GM21381 (cell line): ENCODE measurements at regions not wholly inside any gene's neighbourhood (a gene's known extent, or its start where the extent isn't known, plus 50 kb on each side); places are given as distances from the start of the nearest gene placed in this dataset.

Experiments
- ATAC-seq: cut with Tn5 transposase; IDR thresholded peaks from one replicate; pipeline ENCODE4 v1.9.1; 2021; ENCODE audit warnings: mild to moderate bottlenecking, moderate library complexity; ENCODE audit not compliant: unreplicated experiment

GRCh38 chr2:136408795-136409194, 290.8 kb upstream of the CXCR4 start:
- no peak for ATAC-seq

DNA sequence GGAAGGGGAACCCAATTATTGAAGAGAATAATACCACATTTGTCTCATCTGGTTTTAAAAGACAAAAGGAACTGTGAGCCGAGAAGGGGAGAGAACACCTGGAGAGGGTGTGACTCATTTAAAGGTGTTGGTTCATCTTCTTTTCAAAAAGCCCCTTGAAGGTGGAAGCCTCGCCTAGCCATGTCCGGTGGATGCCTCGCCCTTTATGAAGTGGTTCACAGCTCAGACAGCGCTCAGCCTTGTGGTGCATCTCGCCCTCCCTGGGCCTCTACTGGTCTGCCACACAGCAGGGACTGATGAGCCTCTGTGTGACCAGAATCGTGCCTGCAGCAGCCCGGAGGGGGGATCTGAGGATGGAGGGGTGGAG, 290.0 kb upstream of the CXCR4 start:
- no peak for ATAC-seq

- no peak for ATAC-seq
Measured at GRCh38 chr2:136407117-136407951, 289.4 kb upstream of the CXCR4 start.

DNA sequence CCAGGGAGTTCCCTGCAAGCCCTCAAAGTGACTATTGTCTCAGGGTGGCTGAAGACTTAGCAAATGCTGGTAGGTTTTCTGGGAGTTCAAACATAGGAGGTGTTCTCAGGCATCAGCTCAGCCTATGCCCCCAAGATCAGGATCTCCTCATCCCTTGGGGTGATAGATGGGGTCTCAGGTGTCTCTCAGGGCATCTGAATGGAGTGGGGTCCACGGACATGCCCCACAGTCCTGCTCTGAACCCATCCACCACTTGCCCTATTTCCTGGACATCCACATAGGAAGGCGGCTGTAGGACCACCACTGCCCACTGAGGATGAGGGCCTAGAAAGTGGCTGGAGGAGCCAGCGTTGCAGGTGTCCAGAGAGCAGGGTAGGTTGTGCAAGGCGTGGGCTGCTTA, 287.0 kb upstream of the CXCR4 start:
- ATAC-seq = no peak

DNA sequence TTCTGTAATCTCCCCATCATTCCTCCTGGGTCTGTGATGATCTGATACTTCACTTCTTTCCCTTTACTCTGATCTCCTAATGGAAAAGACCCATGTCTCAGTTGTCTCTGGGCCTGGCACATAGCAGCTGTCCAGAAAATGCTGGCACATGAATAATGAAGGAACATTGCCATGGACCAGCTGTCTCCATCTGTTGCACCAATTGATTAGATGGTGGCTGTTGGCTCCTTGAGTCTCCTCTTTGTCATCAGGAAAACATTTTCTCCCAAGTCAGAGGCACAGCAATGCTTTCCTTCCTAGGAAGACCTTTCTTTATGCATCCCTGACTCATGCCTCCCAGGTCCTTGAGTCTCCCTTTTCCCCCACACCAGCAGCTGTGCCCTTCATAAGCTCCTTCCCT, 286.2 kb upstream of the CXCR4 start:
- ATAC-seq = no peak

DNA sequence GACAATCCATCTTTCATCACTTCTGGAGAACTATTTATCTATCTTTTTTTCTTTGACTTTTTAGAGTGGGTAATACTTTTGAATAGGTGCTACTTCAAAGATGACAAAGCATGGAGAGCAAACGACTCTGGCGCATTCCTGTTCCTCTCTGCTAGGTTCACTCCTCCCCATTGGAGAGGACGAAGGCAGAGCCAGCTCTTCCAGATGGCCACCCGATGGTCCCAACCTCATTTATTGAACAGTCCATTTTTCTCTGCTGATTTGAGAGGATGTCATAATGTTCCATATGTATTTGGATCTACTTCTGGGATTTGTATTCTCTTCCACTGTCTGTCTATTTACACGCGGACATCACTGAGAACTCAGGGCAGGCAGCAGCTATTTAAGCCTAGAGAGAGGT, 284.3 kb upstream of the CXCR4 start:
- no peak for ATAC-seq

GRCh38 chr2:136399667-136400289, 281.8 kb upstream of the CXCR4 start:
- ATAC-seq = no peak

GRCh38 chr2:136395582-136395981, 277.6 kb upstream of the CXCR4 start:
- no peak for ATAC-seq

DNA sequence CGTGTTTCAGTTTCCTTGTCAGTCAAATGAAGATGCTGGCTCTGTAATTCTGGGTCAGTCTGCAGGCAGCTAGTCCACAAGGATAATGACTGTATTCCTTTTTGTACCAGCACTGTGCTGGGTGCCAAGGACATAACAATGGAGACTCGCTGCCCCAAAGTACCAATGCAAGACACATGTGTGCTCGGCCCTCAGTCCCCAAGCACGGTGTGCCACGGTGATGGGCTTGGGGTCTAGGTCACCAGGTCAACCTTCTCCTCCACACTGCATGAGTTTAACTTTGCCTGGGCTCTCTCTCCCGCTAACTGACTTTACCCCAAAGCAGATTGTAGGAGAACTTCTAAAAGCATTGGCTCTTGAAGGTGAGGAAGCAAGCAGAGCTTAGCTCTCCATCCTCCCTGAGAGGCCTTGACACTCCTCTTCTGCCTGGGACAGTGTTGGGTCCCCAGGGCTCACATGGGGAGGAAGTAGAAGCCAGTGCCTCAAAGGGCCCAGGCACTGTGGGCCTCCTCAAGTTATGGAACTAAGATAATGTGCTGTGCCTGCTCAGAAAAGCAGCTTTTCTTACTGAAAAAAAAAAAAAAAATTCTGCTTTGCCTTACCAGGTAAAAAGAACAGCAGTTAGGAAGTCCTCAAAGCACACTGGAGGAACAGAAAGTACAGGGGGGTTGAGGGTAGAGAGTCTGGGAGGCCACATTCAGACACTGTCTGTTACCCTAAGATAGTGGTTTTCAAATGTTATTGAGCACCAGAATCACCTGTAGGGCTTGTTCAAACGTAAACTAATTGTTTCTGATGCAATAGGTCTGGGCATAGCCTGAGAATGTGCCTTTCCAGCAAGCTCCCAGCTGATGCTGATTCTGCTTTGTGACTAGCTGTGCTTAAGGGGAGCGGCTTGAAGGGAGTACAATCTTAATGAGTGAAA, 276.4 kb upstream of the CXCR4 start:
- ATAC-seq = peak; percentile 51

DNA sequence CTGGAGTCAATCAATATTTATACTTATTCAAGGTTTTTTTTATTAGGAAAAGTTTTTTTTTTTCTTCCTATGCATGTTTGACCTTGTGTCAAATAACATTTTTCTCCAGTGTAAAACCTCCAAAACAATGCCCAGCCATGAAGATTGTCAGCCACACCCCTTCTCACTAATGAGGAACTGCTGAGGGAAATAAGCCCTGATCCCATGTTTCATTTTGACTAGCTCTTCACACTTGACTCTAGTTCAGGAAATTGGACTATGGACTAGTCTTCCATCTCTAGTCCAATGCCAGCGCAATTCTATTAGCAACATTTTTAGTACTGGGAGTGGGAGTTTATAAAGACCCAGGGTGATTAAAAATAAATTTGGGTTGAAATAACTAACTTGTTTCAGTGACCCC, 275.6 kb upstream of the CXCR4 start:
- ATAC-seq = no peak

- ATAC-seq = no peak
Measured at GRCh38 chr2:136392897-136393505, 275.1 kb upstream of the CXCR4 start.

GRCh38 chr2:136389809-136390208, 271.9 kb upstream of the CXCR4 start:
- ATAC-seq = peak; percentile 71

GRCh38 chr2:136386046-136386445, 268.1 kb upstream of the CXCR4 start:
- ATAC-seq = no peak

DNA sequence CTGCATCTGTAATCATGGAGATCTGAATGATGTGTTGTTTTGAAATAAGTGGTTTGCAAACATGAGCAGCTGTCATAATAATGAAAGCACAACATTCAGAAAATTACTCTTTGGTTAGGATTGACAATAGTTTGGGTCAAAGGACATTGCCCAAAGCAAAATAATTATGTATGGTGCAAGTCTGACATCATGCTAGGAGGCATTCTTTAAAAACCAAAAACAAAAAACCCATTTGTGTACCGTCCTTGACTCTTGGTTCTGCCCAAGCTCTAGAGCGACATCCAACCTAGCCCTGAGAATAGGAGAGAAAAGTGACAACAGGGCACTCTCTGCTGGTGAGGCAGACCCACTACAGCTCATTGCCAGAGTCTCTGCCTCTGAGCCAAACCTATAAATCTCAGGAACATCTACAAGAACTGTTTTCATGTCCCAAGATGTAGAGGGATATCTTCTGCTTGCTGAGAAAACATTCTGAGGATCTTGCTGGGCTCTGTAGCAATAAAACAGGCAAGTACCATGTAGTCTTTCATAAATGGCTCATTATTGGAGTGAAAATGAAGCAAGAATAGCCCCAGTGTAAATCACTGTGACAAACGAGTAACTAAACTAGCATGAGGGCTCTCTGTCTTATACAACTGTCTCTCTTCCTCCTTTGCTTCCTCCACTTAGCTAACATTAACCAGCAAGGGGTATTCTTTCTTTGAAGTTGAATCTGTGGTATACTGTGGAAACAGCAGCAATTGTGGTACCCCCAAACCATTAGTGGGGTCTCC, 266.8 kb upstream of the CXCR4 start:
- peak; percentile 36 for ATAC-seq

GRCh38 chr2:136383167-136383566, 265.2 kb upstream of the CXCR4 start:
- ATAC-seq = no peak

GRCh38 chr2:136381722-136382633, 264.0 kb upstream of the CXCR4 start:
- peak; percentile 81 for ATAC-seq

DNA sequence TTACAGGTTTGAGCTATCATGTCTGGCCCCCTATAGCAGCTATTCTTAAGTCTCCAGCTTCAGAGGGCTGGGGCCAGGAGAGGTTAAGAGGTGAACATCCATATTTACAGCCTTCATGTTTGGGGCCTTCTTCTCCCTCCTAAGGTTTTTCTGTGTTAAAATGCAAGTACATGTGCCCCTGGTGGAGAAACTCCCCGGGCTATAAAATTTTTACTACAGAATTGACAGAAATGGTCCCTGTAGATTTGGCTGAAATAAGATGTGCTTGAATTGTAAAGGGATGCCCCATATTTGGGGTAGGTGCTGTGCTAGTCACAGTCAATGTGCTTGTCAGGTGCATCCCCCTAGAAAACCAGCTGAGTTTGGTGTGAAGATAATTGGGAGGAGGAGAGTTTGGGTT, 263.3 kb upstream of the CXCR4 start:
- ATAC-seq = no peak

DNA sequence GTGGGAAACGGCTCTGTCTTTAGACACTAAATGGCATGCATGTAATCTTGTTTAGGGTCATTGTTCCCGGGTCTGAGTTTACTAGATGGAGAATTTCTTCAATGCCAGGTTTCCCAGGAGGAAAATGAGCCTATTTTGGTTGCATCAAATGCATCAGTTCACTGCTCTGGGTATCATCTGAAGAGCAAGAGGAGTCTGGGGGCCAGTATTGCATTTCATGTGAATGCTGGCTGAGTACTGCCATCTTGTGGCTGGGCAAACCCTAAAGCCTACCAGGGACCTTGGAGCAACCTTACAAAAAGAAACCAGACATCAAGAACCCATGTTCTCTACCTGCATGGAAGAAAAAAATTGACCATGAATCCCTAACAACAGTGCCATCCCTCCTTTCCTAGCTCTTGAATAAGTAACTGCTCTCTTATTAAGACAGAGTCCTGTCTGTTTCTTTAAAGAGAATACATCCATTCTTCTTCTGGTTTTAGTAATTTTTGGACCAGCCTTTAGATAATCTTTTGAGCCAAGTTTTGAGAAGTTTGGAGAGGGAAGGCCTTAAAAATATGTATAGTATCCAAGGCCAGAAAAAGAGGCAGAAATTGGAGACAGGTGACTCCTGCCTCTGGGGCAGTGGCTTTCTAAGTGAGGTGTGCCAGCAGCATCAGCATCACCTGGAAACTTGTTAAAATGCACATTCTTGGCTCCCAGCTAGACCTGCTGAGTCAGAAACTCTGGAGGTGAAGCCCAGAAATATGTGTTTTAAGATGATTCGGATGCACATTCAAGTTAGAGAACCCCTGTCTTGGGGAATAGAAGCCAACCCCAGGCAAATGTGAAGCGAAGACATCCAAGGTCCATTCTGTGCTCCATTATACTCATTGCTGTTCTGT, 261.0 kb upstream of the CXCR4 start:
- no peak for ATAC-seq
